Esophagus mucosa (tissue), 1 donor: ENCODE measurements at regions not wholly inside any gene's neighbourhood (a gene's known extent, or its start where the extent isn't known, plus 50 kb on each side); places are given as distances from the start of the nearest gene placed in this dataset.
A peak's percentile ranks its signal among the peaks of the same experiment; 100 is the strongest.
"Not testable (repeated sequence)": the region's sequence is repeated elsewhere in the genome, so short reads cannot be mapped to it uniquely, and the experiment has no call there.

Source experiments
- ATAC-seq: fragments of 200-7000 bp; cut with Tn5 transposase; one replicate; pipeline ENCODE4 v1.9.1; 2020
- donor health status: DM: yes; HTN: yes; CAD: no.

DNA sequence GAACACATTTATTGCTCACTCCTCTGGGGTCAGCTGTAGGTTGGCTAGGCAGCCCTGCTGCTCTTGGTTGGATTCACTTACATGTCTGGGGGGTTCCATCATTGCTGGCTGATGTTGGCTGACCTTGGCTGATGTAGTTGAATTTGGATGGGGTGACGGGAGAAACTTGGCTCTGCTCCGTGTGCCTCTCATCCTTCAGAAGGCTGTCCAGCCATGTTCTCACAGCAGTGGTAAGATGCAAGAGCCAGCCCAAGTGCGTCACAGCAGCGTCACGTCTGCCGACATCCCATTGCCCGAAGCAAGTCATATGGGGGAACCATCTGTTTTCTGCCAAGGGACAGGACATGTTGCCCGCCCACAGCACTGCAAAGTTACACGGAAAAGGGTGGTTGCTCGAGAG is 613.5 kb downstream of the MATN1 start:
- no peak for ATAC-seq

DNA sequence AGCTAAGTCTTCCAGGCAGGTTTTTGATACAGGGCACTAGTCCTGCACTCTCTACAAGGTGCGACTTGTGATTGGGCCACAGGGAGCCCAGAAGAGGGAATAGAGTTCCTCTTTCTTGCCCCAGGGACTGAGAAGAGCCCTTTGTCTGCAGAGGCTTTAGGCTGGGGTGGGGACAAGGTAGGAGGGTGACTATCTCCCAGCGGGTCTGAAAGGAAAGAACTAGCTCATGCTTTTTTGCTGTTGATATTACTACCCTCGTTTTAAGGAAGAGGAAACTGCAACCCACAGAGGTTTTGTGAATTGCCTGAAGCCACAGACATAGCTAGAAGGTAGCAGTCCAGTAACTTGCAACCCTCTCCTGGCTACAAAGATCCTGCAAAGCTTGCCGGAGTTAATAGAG is 615.2 kb downstream of the MATN1 start:
- no peak for ATAC-seq

GRCh38 chr1:30106125-30106524 is 617.3 kb downstream of the MATN1 start:
- peak; percentile 58 for ATAC-seq

- no peak for ATAC-seq
Measured at GRCh38 chr1:30104551-30104950, 618.8 kb downstream of the MATN1 start.

GRCh38 chr1:30103708-30104411 is 619.5 kb downstream of the MATN1 start:
- no peak for ATAC-seq

- no peak for ATAC-seq
Measured at GRCh38 chr1:30102605-30103004, 620.8 kb downstream of the MATN1 start.

- no peak for ATAC-seq
Measured at GRCh38 chr1:30101487-30102227, 621.7 kb downstream of the MATN1 start.

GRCh38 chr1:30101016-30101415 is 622.4 kb downstream of the MATN1 start:
- no peak for ATAC-seq

- ATAC-seq: no peak
Measured at GRCh38 chr1:30100524-30100862, 622.9 kb downstream of the MATN1 start.

- ATAC-seq: no peak
Measured at GRCh38 chr1:30099587-30100523, 623.5 kb downstream of the MATN1 start.

DNA sequence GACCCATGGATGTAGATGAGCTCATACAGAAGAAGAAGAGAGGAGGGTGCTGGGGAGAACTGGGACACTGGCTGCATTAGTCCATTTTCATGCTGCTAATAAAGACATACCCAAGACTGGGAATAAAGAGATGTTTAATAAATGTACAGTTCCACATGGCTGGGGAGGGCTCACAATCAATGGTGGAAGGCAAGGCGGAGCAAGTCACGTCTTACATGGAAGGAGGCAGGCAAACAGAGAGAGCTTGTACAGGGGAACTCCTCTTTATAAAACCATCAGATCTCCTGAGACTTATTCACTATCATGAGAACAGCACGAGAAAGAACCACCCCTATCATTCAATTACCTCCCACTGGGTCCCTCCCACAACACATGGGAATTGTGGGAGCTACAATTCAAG is 625.5 kb downstream of the MATN1 start:
- not testable (repeated sequence) for ATAC-seq

- ATAC-seq: no peak
Measured at GRCh38 chr1:30095451-30096025, 627.8 kb downstream of the MATN1 start.

GRCh38 chr1:30095051-30095450 is 628.3 kb downstream of the MATN1 start:
- no peak for ATAC-seq

- no peak for ATAC-seq
Measured at GRCh38 chr1:30092051-30092858, 631.1 kb downstream of the MATN1 start.

DNA sequence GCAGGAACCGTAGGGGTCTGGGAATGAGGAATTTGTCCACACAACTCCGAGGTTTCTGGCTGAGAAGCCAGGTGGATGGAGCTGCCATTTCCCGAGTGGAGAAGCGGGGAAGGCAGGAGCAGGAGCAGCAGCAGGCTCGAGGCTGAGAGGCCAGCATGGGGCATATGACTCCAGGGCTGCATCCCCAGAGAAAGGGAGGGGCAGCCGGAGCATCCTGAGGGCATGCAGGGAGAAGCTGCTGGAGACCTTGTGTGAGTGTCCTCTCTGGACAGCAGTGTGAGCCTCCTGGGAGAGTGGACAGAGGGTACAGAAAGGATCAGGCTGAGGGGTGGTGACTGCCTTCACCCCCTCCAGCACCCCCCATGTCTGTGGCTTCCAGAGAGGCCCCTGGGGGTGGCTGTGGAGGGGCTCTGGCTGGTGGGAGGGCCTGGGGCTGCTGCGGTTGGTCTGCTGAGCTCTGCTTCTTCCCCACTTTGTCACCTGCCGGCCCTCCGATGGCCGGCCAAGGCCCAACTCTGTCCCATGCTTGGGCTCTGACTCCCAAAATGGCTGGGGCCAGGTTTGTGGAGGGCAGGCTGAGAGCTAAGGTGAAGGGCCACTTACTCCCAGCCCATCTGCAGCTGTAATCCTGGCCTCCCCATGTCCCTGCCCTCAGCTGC is 633.1 kb downstream of the MATN1 start:
- no peak for ATAC-seq

- no peak for ATAC-seq
Measured at GRCh38 chr1:30089024-30089430, 634.4 kb downstream of the MATN1 start.

- ATAC-seq: no peak
Measured at GRCh38 chr1:30088594-30088993, 634.8 kb downstream of the MATN1 start.

DNA sequence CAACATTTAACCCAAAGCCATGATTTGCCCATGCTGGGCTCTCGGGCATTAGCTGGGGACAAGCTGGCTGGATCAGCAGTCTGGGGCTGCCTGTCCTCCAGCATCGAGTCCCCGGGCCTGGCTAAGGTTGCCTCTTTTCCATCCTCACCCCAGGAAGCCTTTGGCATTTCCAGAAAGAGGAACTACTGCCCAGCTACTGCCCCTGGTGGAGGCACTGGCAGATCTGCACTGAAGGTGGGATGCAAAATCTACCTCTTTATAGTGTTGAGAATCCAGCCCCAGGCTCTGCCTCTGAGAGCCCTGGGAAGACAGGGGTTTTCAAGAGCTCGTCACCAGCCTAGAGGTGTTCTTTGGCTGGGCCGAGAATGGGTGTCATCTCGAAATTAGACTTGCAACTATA is 635.9 kb downstream of the MATN1 start:
- no peak for ATAC-seq

DNA sequence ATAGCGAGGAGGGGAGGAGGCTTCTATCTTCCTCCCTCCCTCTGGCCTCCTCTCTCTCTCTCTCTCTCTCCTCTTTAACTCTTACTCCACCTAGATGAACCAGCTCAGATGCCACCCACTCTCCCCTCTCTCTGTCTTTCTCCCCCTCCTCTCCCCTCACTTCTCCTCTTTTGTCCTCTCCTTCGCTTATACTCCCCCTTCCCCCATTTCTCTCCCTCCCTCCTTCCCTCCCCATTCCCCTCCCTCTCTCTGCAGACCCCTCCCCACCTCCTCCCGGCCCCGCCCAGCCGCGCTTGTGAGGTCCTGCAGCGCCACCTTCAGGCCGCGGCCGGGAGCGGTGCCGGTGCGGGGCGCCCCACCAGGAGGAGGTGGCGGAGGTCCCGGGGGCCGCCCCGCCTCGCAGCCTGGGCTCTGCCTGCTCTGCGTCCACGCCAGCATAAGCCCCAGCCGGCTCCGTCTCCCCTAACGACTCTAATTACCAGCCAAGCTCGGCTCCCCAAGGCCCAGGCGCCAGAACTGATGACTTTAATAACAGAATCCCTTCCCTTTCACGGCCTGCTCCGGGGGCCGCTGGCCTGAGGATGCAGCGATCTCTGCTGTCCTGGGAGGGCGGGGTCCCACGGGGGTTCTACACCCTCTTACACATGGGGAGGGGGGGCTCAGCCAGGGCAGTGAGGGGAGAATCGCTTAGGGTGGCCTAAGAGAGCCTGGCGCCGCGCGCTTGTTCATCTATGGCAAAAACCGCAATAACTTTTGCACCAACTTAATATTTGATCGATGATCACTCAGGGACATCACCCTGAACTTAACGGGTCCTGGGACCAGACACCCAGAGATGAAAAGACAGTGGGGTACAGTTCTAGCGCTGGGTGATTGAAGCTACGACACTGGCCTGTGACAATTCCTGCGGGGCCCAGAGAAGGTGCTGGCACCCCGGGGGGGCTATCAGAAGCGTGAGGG is 637.3 kb downstream of the MATN1 start:
- ATAC-seq: no peak

- no peak for ATAC-seq
Measured at GRCh38 chr1:30084909-30085571, 638.3 kb downstream of the MATN1 start.
